Liver (tissue), 8 donors: ENCODE measurements at regions not wholly inside any gene's neighbourhood (a gene's known extent, or its start where the extent isn't known, plus 50 kb on each side); places are given as distances from the start of the nearest gene placed in this dataset.

Experiments
- DNase-seq: peaks from one replicate; pipeline ENCODE4 v3.0.0-alpha.2; 2017; ENCODE audit warnings: low spot score
- H3K27ac ChIP-seq, 2 donors: one replicate each; pipeline ENCODE4 v1.7.0; 2013; ENCODE audit warnings: inconsistent platforms in 2 of 2, low read length in 2 of 2, control low read depth in 1 of 2, low read depth in 1 of 2, mild to moderate bottlenecking in 1 of 2
- H3K27me3 ChIP-seq, 4 donors: one replicate each; pipeline versions ENCODE4 v1.6.1 to v1.7.0; 2013; ENCODE audit warnings: low read length in 3 of 4, inconsistent platforms in 1 of 4, mild to moderate bottlenecking in 1 of 4, moderate library complexity in 1 of 4; ENCODE audit not compliant: control insufficient read depth in 4 of 4, insufficient read depth in 4 of 4
- H3K36me3 ChIP-seq, 4 donors: one replicate each; pipeline versions ENCODE4 v1.6.1 to v1.7.0; 2013; ENCODE audit warnings: low read length in 3 of 4, mild to moderate bottlenecking in 3 of 4, low read depth in 1 of 4, moderate library complexity in 1 of 4; ENCODE audit not compliant: control insufficient read depth in 4 of 4, insufficient read depth in 3 of 4
- H3K4me1 ChIP-seq, 4 donors: one replicate each; pipeline versions ENCODE4 v1.6.1 to v1.7.0; 2013; ENCODE audit warnings: low read length in 3 of 4, mild to moderate bottlenecking in 3 of 4, moderate library complexity in 1 of 4; ENCODE audit not compliant: control insufficient read depth in 4 of 4, insufficient read depth in 4 of 4
- H3K4me3 ChIP-seq, 3 donors: one replicate each; pipeline versions ENCODE4 v1.6.1 to v1.7.0; 2013; ENCODE audit warnings: low read length in 3 of 3, control low read depth in 1 of 3, low read depth in 1 of 3, mild to moderate bottlenecking in 1 of 3
- H3K9ac ChIP-seq, 2 donors: one replicate each; pipeline ENCODE4 v1.7.0; 2013; ENCODE audit warnings: low read length in 2 of 2, mild to moderate bottlenecking in 2 of 2, moderate library complexity in 2 of 2, control low read depth in 1 of 2, low read depth in 1 of 2
- H3K9me3 ChIP-seq, 4 donors: one replicate each; pipeline versions ENCODE4 v1.6.1 to v1.7.0; 2013; ENCODE audit warnings: low read length in 3 of 4; ENCODE audit not compliant: control insufficient read depth in 4 of 4
- ATF3 ChIP-seq: IDR thresholded peaks from 2 replicates; pipeline ENCODE4 v1.6.1; 2016; ENCODE audit warnings: antibody characterized with exemption
- CTCF ChIP-seq: fragments of 150-350 bp; IDR thresholded peaks from 2 replicates; pipeline ENCODE4 v1.5.1; 2017; ENCODE audit warnings: improper control_type of control experiment, low read depth, low read length; ENCODE audit not compliant: missing input control
- EGR1 ChIP-seq, 2 donors: IDR thresholded peaks; 2 replicates each; pipeline ENCODE4 v1.6.1; 2016 to 2018; ENCODE audit warnings: antibody characterized with exemption in 2 of 2, low read depth in 2 of 2
- FOXA1 ChIP-seq: IDR thresholded peaks from 2 replicates; pipeline ENCODE4 v1.6.1; 2016; ENCODE audit warnings: antibody characterized with exemption
- FOXA2 ChIP-seq: IDR thresholded peaks from 2 replicates; pipeline ENCODE4 v1.6.1; 2016; ENCODE audit warnings: antibody characterized with exemption
- GABPA ChIP-seq, 2 donors: IDR thresholded peaks in 1 of 2; conservative IDR thresholded peaks in 1 of 2; 2 replicates each; pipeline ENCODE4 v1.6.1; 2016; ENCODE audit warnings: antibody characterized with exemption in 2 of 2, mild to moderate bottlenecking in 1 of 2, moderate library complexity in 1 of 2
- HNF4A ChIP-seq, 2 donors: conservative IDR thresholded peaks; 2 replicates each; pipeline ENCODE4 v1.6.1; 2016; ENCODE audit warnings: antibody characterized with exemption in 2 of 2, mild to moderate bottlenecking in 2 of 2
- HNF4G ChIP-seq: IDR thresholded peaks from 2 replicates; pipeline ENCODE4 v1.6.1; 2016; ENCODE audit warnings: antibody characterized with exemption
- JUND ChIP-seq, 2 donors: IDR thresholded peaks; 2 replicates each; pipeline ENCODE4 v1.6.1; 2016; ENCODE audit warnings: antibody characterized with exemption in 2 of 2
- RAD21 ChIP-seq, 2 donors: IDR thresholded peaks; 2 replicates each; pipeline ENCODE4 v1.6.1; 2016; ENCODE audit warnings: antibody characterized with exemption in 2 of 2, mild to moderate bottlenecking in 2 of 2
- REST ChIP-seq: IDR thresholded peaks from 2 replicates; pipeline ENCODE4 v1.6.1; 2016; ENCODE audit warnings: antibody characterized with exemption, mild to moderate bottlenecking
- RXRA ChIP-seq, 2 donors: IDR thresholded peaks; 2 replicates each; pipeline ENCODE4 v1.6.1; 2017 to 2018; ENCODE audit warnings: antibody characterized with exemption in 2 of 2, mild to moderate bottlenecking in 1 of 2
- SP1 ChIP-seq: IDR thresholded peaks from 2 replicates; pipeline ENCODE4 v1.6.1; 2018; ENCODE audit warnings: antibody characterized with exemption, mild to moderate bottlenecking
- TAF1 ChIP-seq: conservative IDR thresholded peaks from 2 replicates; pipeline ENCODE4 v1.6.1; 2016; ENCODE audit warnings: antibody characterized with exemption, mild to moderate bottlenecking
- YY1 ChIP-seq: IDR thresholded peaks from 2 replicates; pipeline ENCODE4 v1.6.1; 2016; ENCODE audit warnings: antibody characterized with exemption, mild to moderate bottlenecking
- WGBS: extraction: QIAGEN DNeasy Blood & Tissue Kit; methylation state at CpG from one replicate; pipeline ENCODE4 v1.1.7; 2013; 5-methylcytosine and 5-hydroxymethylcytosine counted together
- TF ChIP-seq, protein P1 (sequence below): IDR thresholded peaks from 2 replicates; pipeline ENCODE4 v1.6.1; 2016; ENCODE audit warnings: antibody characterized with exemption
- TF ChIP-seq, protein P2 (sequence below): IDR thresholded peaks from 2 replicates; pipeline ENCODE4 v1.6.1; 2016; ENCODE audit warnings: antibody characterized with exemption
- donor health status: healthy.
- donor health status: healthy.
- donor health status: healthy.
- donor health status: healthy.
- donor health status: healthy.

DNA sequence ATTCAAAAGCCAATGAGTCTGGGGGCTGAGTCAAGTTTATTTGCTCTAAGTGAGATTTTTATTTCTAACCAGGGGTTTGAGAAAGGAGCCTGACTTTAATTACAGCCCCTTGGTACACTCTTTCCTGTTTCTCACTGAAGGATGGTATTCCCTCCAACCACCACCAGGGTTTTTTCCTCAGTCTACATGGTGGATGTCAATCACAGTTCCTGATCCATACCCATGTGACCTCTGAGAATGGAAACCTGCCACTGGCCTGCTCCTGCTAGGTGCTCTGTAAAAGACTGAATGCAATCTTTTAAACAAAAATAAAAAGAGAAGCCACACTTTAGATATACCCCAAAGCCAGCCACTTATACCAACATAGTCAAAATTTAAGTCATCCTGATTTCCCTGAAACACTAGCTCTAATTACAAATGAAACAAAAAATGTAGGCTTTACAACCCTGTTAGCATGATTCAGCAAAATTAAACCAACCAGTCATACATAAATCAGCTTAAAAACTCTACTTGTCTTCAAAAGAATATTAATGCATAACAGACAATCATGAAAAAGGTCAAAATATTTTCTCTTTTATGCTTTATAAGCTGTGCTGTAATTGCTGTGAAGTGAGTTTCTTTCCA, 112.1 kb upstream of the NWD2 start:
- Histone ChIP-seq H3K4me3 (no peak overlapping the region), H3K4me1 (no peaks in the 10 kb centered on the region), H3K9me3 (no peaks in the 10 kb centered on the region), H3K27ac (no peak overlapping the region), H3K9ac (no peak overlapping the region), H3K27me3 (no peaks in the 10 kb centered on the region), H3K36me3 (no peaks in the 10 kb centered on the region)
- TF ChIP-seq, protein P1, sequence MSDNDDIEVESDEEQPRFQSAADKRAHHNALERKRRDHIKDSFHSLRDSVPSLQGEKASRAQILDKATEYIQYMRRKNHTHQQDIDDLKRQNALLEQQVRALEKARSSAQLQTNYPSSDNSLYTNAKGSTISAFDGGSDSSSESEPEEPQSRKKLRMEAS: no peak
- no peak for TF ChIP-seq REST
- no peak for TF ChIP-seq HNF4A (conservative IDR thresholded peaks at IDR 0.05)
- no peak for TF ChIP-seq JUND (IDR thresholded peaks at IDR 0.05)
- TF ChIP-seq SP1: no peak
- TF ChIP-seq YY1: no peak
- TF ChIP-seq EGR1 (IDR thresholded peaks at IDR 0.05; ENCODE audit: low read depth in 2 of 2): no peak
- TF ChIP-seq FOXA1: no peak
- TF ChIP-seq TAF1: no peak
- no peak for TF ChIP-seq RXRA (IDR thresholded peaks at IDR 0.05)
- TF ChIP-seq ATF3: no peak
- TF ChIP-seq, protein P2, sequence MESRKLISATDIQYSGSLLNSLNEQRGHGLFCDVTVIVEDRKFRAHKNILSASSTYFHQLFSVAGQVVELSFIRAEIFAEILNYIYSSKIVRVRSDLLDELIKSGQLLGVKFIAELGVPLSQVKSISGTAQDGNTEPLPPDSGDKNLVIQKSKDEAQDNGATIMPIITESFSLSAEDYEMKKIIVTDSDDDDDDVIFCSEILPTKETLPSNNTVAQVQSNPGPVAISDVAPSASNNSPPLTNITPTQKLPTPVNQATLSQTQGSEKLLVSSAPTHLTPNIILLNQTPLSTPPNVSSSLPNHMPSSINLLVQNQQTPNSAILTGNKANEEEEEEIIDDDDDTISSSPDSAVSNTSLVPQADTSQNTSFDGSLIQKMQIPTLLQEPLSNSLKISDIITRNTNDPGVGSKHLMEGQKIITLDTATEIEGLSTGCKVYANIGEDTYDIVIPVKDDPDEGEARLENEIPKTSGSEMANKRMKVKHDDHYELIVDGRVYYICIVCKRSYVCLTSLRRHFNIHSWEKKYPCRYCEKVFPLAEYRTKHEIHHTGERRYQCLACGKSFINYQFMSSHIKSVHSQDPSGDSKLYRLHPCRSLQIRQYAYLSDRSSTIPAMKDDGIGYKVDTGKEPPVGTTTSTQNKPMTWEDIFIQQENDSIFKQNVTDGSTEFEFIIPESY: no peak
- no peak for TF ChIP-seq GABPA (IDR thresholded peaks at IDR 0.05 in 1 of 2, conservative IDR thresholded peaks at IDR 0.05 in 1 of 2)
- no peak for TF ChIP-seq HNF4G
- no peak for DNase-seq

GRCh38 chr4:37132975-37133360, 111.6 kb upstream of the NWD2 start:
- Histone ChIP-seq H3K4me3 (no peak overlapping the region), H3K9ac (no peak overlapping the region), H3K4me1 (no peaks in the 10 kb centered on the region), H3K36me3 (no peaks in the 10 kb centered on the region), H3K27ac (no peak overlapping the region), H3K9me3 (no peaks in the 10 kb centered on the region), H3K27me3 (no peaks in the 10 kb centered on the region)
- TF ChIP-seq JUND (IDR thresholded peaks at IDR 0.05): no peak
- no peak for TF ChIP-seq FOXA2
- no peak for TF ChIP-seq RXRA (IDR thresholded peaks at IDR 0.05)
- no peak for TF ChIP-seq HNF4G
- TF ChIP-seq RAD21 (IDR thresholded peaks at IDR 0.05): no peak
- no peak for TF ChIP-seq FOXA1
- no peak for TF ChIP-seq REST
- TF ChIP-seq CTCF: no peak
- TF ChIP-seq, protein P1: no peak
- TF ChIP-seq SP1: no peak
- TF ChIP-seq, protein P2: no peak
- TF ChIP-seq TAF1: no peak
- no peak for DNase-seq
- 78% methylated on average over 1 of the region's 1 CpG for WGBS
